ENCODE measurements at regions not wholly inside any gene's neighbourhood (a gene's known extent, or its start where the extent isn't known, plus 50 kb on each side); places are given as distances from the start of the nearest gene placed in this dataset.
"Not testable (repeated sequence)": the region's sequence is repeated elsewhere in the genome, so short reads cannot be mapped to it uniquely, and the experiment has no call there.

DNA sequence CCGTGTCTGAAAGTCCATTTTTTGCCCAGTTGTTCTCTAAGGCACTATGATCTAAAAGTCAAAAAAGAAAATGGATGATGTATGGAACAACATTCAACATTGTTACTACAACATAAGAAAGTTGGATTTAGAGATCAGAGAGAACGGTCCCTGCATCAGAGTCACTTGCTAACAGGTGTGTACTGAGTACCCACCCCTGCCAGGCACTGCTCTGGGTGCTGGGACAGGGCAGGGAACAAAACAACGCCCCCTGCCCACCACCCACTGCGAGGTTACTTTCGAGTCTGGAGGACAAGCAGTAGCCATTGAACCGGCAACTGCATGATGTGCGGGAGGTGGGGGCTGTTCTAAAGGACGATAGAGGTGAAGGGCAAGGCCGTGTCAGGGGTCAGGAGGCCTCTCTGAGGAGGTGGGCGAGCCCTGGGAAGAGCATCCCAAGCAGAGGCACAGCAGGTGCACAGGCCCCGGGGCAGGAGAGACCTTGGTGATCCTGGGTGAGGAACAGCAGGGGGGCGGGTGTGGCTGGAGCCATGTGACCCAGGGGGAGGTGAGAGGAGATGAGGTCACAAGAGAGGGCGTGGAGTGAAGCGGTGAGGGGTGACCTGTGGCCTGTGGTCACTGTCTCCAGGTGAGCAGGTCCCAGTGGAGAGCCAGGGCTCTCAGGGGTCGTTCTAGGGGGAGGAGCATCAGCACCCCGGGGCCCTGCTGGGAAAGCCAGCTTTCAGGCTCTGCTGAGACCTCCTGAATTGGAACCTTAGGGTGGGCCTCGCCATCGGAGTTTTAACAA, 197.5 kb upstream of the SULF2 start:
- Histone ChIP-seq H3K36me3 (no peaks in the 10 kb centered on the region), H3K9me3 (no peaks in the 10 kb centered on the region), H3K4me3 (no peak overlapping the region), H3K27ac (no peak overlapping the region), H3K27me3 (no peaks in the 10 kb centered on the region), H3K4me1 (peaks cover 14% of the 10 kb centered on the region)
- intact Hi-C loops (cut with DNase I): no loop called here
- TF ChIP-seq, protein P1, sequence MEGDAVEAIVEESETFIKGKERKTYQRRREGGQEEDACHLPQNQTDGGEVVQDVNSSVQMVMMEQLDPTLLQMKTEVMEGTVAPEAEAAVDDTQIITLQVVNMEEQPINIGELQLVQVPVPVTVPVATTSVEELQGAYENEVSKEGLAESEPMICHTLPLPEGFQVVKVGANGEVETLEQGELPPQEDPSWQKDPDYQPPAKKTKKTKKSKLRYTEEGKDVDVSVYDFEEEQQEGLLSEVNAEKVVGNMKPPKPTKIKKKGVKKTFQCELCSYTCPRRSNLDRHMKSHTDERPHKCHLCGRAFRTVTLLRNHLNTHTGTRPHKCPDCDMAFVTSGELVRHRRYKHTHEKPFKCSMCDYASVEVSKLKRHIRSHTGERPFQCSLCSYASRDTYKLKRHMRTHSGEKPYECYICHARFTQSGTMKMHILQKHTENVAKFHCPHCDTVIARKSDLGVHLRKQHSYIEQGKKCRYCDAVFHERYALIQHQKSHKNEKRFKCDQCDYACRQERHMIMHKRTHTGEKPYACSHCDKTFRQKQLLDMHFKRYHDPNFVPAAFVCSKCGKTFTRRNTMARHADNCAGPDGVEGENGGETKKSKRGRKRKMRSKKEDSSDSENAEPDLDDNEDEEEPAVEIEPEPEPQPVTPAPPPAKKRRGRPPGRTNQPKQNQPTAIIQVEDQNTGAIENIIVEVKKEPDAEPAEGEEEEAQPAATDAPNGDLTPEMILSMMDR (IDR thresholded peaks at IDR 0.05): no peak
- no peak for TF ChIP-seq POLR2A (IDR thresholded peaks at IDR 0.05)
- no peak for TF ChIP-seq POLR2AphosphoS5 (IDR thresholded peaks at IDR 0.05; ENCODE audit: insufficient read depth in 1 of 2, low read depth in 1 of 2)
- DNase-seq (ENCODE audit: extremely low spot score in 2 of 2): no peak

DNA sequence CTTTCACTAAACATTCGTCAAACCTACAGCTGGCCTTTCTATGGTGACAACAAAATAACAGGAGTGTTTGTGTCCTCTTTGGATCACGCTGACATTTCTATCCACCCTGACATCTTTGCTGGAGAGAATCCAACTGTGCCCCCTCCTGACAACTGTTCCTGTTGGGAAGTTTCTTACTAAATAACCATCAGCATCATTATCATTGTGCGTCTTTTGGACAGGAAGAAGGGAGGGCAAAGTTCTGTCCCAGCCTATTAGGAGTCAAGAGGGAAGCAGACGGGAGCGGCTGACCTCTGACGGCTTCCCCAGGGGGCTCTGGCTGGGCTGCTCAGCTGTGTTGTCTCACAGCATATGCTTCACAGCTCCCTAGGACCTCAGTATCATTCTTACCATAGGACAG, 195.9 kb upstream of the SULF2 start:
- H3K4me3 ChIP-seq: no peak overlapping the region
- no peaks in the 10 kb centered on the region for H3K9me3 ChIP-seq
- no peak overlapping the region for H3K27ac ChIP-seq
- intact Hi-C loops (cut with DNase I): no loop called here
- no peaks in the 10 kb centered on the region for H3K36me3 ChIP-seq
- no peaks in the 10 kb centered on the region for H3K27me3 ChIP-seq
- no peak for DNase-seq (ENCODE audit: extremely low spot score in 2 of 2)
- H3K4me1 ChIP-seq: peaks cover 18% of the 10 kb centered on the region
- TF ChIP-seq, protein P1 (IDR thresholded peaks at IDR 0.05): no peak
- no peak for TF ChIP-seq POLR2AphosphoS5 (IDR thresholded peaks at IDR 0.05; ENCODE audit: insufficient read depth in 1 of 2, low read depth in 1 of 2)
- no peak for TF ChIP-seq POLR2A (IDR thresholded peaks at IDR 0.05)

DNA sequence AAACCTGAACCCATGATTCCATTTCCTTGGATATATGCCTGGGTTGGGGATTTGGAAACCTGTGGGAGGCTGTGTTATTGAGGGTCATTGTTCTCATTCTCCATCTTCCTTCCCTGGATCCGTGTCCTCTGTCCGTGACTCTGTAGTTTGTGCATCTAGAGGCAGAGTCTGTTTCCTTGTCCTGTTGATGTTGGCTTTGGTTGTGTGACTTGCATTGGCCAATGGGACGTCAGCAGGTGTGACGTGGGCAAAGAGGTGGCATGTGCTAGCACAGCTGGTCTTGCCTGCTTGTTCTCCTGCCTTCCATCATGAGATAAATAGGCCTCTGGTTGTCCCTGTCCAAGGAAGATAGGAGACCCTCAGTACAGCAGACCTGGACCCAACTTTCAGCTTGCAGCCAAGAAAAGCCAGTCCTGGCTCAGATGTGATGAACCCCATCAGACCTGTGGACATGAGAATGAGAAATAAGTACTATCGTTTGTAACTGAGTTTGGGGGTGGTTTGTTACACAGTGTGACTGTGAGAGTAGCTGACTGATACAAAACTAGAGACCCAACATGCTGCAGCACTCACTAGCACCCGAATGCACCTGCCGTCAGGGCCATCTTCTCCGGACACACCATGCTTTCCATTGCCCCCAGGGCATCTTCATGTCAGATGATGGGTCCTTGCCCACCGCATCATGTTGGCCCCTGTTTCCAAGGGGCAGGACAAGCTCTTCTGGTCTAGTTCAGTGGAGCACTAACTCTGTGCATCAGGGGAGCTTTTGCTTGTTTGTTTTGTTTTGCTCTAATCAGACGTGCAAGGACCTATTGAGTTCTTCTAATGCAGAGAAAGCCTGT, 195.3 kb upstream of the SULF2 start:
- H3K4me1 ChIP-seq: peaks cover 18% of the 10 kb centered on the region
- H3K27ac ChIP-seq: no peak overlapping the region
- DNase-seq (ENCODE audit: extremely low spot score in 2 of 2): no peak
- no peaks in the 10 kb centered on the region for H3K9me3 ChIP-seq
- no peak overlapping the region for H3K4me3 ChIP-seq
- intact Hi-C loops (cut with DNase I): no loop called here
- TF ChIP-seq, protein P1 (IDR thresholded peaks at IDR 0.05): no peak
- TF ChIP-seq POLR2A (IDR thresholded peaks at IDR 0.05): no peak
- TF ChIP-seq POLR2AphosphoS5 (IDR thresholded peaks at IDR 0.05; ENCODE audit: insufficient read depth in 1 of 2, low read depth in 1 of 2): no peak
- no peaks in the 10 kb centered on the region for H3K36me3 ChIP-seq
- H3K27me3 ChIP-seq: no peaks in the 10 kb centered on the region

DNA sequence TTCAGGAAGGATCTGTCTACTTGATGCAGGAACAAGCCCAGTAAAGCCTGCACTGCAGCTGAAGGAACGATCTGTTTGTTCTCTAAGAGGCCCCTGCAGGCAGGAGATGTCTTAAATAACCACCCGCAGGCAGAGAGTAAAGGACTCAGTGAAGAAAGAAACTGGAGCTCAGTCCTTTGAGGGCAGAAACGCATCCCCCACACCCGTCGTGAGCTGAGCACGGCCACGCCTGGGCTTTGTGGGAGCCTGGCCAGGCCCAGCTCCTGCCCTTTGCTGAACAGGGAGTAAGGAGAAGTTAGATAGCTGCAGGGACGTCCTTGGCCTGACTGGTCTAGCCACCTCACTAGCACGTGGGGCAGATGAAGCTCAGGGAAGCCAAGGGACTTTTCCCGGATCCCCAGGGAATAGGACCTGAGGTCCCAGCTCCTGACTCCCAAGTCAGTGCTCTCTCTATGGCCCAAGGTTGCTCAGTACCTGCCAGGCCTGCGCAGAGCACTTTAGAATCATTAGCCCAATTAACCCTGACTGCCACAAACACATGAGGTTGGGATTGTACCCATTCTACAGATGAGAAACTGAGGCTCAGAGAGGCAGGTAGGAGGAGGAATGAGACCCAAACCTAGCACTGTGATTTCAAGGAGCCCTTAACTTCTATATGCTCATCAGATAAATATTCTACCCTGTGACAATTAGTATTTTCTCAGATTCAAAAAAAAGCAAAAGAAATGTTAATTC, 194.2 kb upstream of the SULF2 start:
- H3K9me3 ChIP-seq; intact Hi-C loops (cut with DNase I); H3K27me3 ChIP-seq; H3K4me3 ChIP-seq; DNase-seq (ENCODE audit: extremely low spot score in 2 of 2); H3K36me3 ChIP-seq: not testable (repeated sequence)
- Histone ChIP-seq H3K27ac (peak overlapping the region; percentile 27), H3K4me1 (peaks cover 18% of the 10 kb centered on the region)

DNA sequence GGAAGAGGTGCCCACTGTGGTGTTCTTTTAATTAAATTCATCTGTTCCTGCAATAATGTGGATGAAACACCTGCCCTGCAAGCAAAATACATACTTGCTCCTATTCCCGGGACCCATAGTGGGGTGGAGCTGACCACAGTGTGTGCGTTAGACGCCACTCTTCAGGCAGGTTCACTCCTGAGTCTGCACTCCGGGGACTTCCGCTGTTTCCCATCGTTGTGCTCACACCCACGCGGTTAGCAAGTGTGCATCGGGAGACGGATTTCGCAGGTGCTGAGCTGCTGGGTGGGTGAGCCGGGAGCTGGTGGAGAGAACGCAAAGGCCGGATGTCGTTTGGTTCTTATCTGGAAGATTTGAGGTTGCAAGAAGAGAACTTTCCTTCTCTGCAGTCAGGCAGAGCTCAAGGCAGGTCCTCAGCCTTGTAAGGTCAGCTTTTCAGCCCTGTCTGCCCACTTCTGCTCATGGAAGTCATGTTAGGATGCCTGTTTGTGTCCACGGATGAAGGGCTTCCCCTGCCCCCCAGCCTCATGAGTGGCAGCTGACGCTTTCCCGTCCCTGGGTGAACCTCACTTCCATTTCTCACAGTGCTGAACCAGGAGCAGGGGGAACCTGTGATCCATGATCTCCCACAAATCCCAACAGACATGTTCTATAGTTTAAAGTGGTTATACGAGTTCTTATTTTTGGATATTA, 193.3 kb upstream of the SULF2 start:
- H3K4me3 ChIP-seq; H3K36me3 ChIP-seq; H3K9me3 ChIP-seq; intact Hi-C loops (cut with DNase I); H3K27me3 ChIP-seq; DNase-seq (ENCODE audit: extremely low spot score in 2 of 2): not testable (repeated sequence)
- H3K4me1 ChIP-seq: peaks cover 18% of the 10 kb centered on the region
- H3K27ac ChIP-seq: peak overlapping the region; percentile 27

DNA sequence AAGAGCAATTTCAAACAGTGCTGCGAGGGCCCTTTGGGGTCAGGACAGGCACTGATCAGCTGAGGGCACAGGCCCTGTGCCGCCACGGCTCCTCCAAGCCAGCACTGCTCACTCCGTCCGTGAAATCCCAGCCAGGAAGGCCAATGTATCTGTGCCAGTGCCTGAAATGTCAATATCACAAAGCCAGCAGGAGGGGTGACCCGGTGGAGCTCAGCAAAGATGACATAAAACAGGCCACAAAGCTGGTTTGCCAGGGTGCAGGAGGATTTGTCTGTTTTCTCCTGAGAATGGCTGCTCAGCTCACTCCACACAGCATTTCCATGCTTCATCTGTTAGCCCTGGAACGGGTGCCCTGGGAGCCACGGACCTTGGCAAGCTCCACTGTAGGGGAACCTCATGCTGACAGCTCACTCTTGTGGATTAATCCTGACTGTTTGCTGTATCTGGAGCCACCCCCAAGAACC, 192.5 kb upstream of the SULF2 start:
- H3K36me3 ChIP-seq; H3K27me3 ChIP-seq; DNase-seq (ENCODE audit: extremely low spot score in 2 of 2); H3K4me3 ChIP-seq; intact Hi-C loops (cut with DNase I); H3K27ac ChIP-seq; H3K9me3 ChIP-seq: not testable (repeated sequence)
- peaks cover 18% of the 10 kb centered on the region for H3K4me1 ChIP-seq

DNA sequence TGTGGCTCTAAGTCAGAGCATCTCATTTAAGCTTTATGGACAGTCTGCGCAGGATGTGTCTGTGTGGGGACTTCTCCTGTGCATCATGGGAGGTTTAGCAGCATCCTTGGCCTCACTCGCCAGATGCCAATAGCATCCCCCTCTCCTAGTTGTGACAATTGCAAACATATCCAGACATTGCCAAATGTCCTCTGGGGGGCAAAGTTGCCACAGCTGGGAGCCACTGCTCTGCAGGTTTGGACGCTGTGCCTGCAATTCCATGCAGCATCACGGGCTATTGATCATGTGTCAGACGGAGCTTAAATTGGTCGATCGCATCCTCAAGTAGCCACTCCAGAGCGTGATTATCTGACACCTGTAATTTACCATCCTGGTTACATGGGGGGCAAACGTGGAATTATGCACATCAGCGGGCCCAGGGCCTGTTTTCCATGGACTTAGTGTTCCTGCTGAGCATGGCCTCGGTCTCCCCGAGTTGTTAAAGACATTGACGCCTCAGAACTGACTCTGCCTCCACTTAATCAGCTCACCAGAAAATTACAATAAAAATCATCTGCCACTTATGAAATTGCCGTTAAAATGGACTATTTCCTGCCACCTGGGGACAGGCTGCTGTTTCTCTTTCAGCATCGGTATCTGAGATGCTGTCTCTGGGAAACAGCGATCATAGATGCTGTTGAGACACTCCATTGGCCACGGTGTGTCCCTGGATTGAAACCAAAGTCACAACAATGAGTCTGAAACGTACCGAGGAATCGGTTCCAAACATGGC, 191.9 kb upstream of the SULF2 start:
- H3K9me3 ChIP-seq; DNase-seq (ENCODE audit: extremely low spot score in 2 of 2); H3K27me3 ChIP-seq; H3K27ac ChIP-seq; H3K36me3 ChIP-seq; intact Hi-C loops (cut with DNase I); H3K4me3 ChIP-seq: not testable (repeated sequence)
- H3K4me1 ChIP-seq: peaks cover 23% of the 10 kb centered on the region
